Hepatocyte (in vitro differentiated cells): ENCODE measurements at regions not wholly inside any gene's neighbourhood (a gene's known extent, or its start where the extent isn't known, plus 50 kb on each side); places are given as distances from the start of the nearest gene placed in this dataset.

Source experiments
- CTCF ChIP-seq: fragments of 200-600 bp; sonication (generic); IDR thresholded peaks from 2 replicates; pipeline ENCODE4 v1.5.1; 2016; ENCODE audit warnings: antibody characterized with exemption, mild to moderate bottlenecking; ENCODE audit not compliant: poor library complexity
- EZH2 ChIP-seq: fragments of 200-600 bp; sonication (generic); IDR thresholded peaks from 2 replicates; pipeline ENCODE4 v1.6.1; 2016; ENCODE audit warnings: antibody characterized with exemption, mild to moderate bottlenecking, borderline replicate concordance

- TF ChIP-seq CTCF (no peak), EZH2 (no peak)
Observed at GRCh38 chr4:20625426-20625825, 74.8 kb upstream of the PACRGL start.
